ENCODE measurements at regions not wholly inside any gene's neighbourhood (a gene's known extent, or its start where the extent isn't known, plus 50 kb on each side); places are given as distances from the start of the nearest gene placed in this dataset.

GRCh38 chr10:130453036-130453720 lies 317.0 kb downstream of the GLRX3 start (continued):
- TF ChIP-seq REST (IDR thresholded peaks at IDR 0.05; ENCODE audit: unreplicated experiment): no peak
- no peak for TF ChIP-seq JUNB (IDR thresholded peaks at IDR 0.05; ENCODE audit: unreplicated experiment)
- TF ChIP-seq EZH2 (IDR thresholded peaks at IDR 0.05; ENCODE audit: low read depth, unreplicated experiment): no peak
- TF ChIP-seq CTCF (conservative IDR thresholded peaks at IDR 0.05; ENCODE audit: low read depth in 2 of 2): no peak
- no peak for TF ChIP-seq CREB1 (CRISPR knock-in tag; IDR thresholded peaks at IDR 0.05; ENCODE audit: low read depth)
- TF ChIP-seq POLR2AphosphoS5 (IDR thresholded peaks at IDR 0.05; ENCODE audit: low read depth): no peak
- TF ChIP-seq ZNF331 (CRISPR knock-in tag; IDR thresholded peaks at IDR 0.05; ENCODE audit: low read depth): no peak
- no peak for TF ChIP-seq EZH2phosphoT487 (IDR thresholded peaks at IDR 0.05; ENCODE audit: unreplicated experiment)
- no peak for TF ChIP-seq ZNF114 (CRISPR knock-in tag; IDR thresholded peaks at IDR 0.05)
- TF ChIP-seq NANOG (IDR thresholded peaks at IDR 0.05; ENCODE audit: borderline replicate concordance): no peak
- no peak for TF ChIP-seq STAT1 (IDR thresholded peaks at IDR 0.05; ENCODE audit: unreplicated experiment)

GRCh38 chr10:130453721-130454542 lies 317.7 kb downstream of the GLRX3 start:
- Mint-ChIP-seq H3K36me3 (ENCODE audit: low read depth) (peaks cover 43% of the 10 kb centered on the region), H3K9me3 (peaks cover 98% of the 10 kb centered on the region), H3K4me1 (no peaks in the 10 kb centered on the region), H3K27ac (no peak overlapping the region), H3K27me3 (ENCODE audit: insufficient read depth, low read depth, poor library complexity) (peaks cover 3% of the 10 kb centered on the region), H3K4me3 (no peak overlapping the region)
- H4K20me1 ChIP-seq (replicated peaks; ENCODE audit: insufficient read depth): no peaks in the 10 kb centered on the region
- no peaks in the 10 kb centered on the region for H3K9me2 ChIP-seq (ENCODE audit: insufficient read depth)
- no peak overlapping the region for H2AFZ ChIP-seq
- H3K27me3 ChIP-seq (ENCODE audit: insufficient read depth): no peaks in the 10 kb centered on the region
- H3K4me3 ChIP-seq: no peak overlapping the region
- H3K36me3 ChIP-seq (ENCODE audit: insufficient read depth): peaks cover 7% of the 10 kb centered on the region
- no peak overlapping the region for H3K27ac ChIP-seq (ENCODE audit: low read depth)
- DNase-seq (ENCODE audit: low spot score): no peak
- H3K79me2 ChIP-seq (replicated peaks; ENCODE audit: insufficient read depth): no peaks in the 10 kb centered on the region
- H3F3A ChIP-seq (replicated peaks; ENCODE audit: low read depth): no peaks in the 10 kb centered on the region
- H3K4me1 ChIP-seq (ENCODE audit: insufficient read depth): no peaks in the 10 kb centered on the region
- no peak overlapping the region for H3K4me2 ChIP-seq
- ATAC-seq: no peak
- no peak for TF ChIP-seq JUNB (IDR thresholded peaks at IDR 0.05; ENCODE audit: unreplicated experiment)
- no peak for TF ChIP-seq ZNF114 (CRISPR knock-in tag; IDR thresholded peaks at IDR 0.05)
- TF ChIP-seq ETS1 (IDR thresholded peaks at IDR 0.05): no peak
- no peak for TF ChIP-seq POLR2AphosphoS5 (IDR thresholded peaks at IDR 0.05; ENCODE audit: low read depth)
- no peak for TF ChIP-seq STAT1 (IDR thresholded peaks at IDR 0.05; ENCODE audit: unreplicated experiment)
- no peak for TF ChIP-seq NANOG (IDR thresholded peaks at IDR 0.05; ENCODE audit: borderline replicate concordance)
- TF ChIP-seq EZH2 (IDR thresholded peaks at IDR 0.05; ENCODE audit: low read depth, unreplicated experiment): no peak
- no peak for TF ChIP-seq EZH2phosphoT487 (IDR thresholded peaks at IDR 0.05; ENCODE audit: unreplicated experiment)
- TF ChIP-seq ZNF331 (CRISPR knock-in tag; IDR thresholded peaks at IDR 0.05; ENCODE audit: low read depth): no peak
- TF ChIP-seq CREB1 (CRISPR knock-in tag; IDR thresholded peaks at IDR 0.05; ENCODE audit: low read depth): no peak
- TF ChIP-seq REST (IDR thresholded peaks at IDR 0.05; ENCODE audit: unreplicated experiment): no peak

All from GM23338 (cell line).